Neural cell (in vitro differentiated cells): ENCODE measurements at regions not wholly inside any gene's neighbourhood (a gene's known extent, or its start where the extent isn't known, plus 50 kb on each side); places are given as distances from the start of the nearest gene placed in this dataset.

Experiments
- H2AFZ ChIP-seq: fragments of 200-600, 300-800 bp; sonication (generic), shearing (Covaris generic); 2 replicates; pipeline ENCODE4 v1.6.0; 2014; ENCODE audit warnings: low read depth, mild to moderate bottlenecking, antibody characterized with exemption, low read length, moderate library complexity
- H3F3A ChIP-seq: fragments of 200-600 bp; shearing (Covaris generic); 2 replicates; pipeline ENCODE4 v1.6.1; 2016; ENCODE audit warnings: mild to moderate bottlenecking, moderate library complexity, mixed read lengths, antibody characterized with exemption, low read length; ENCODE audit not compliant: insufficient read depth, poor library complexity, severe bottlenecking
- H3K27ac ChIP-seq: fragments of 200-600, 300-800 bp; sonication (generic), shearing (Covaris generic); 2 replicates; pipeline ENCODE4 v1.5.1; 2014; ENCODE audit warnings: mild to moderate bottlenecking, low read length, moderate library complexity
- H3K27me3 ChIP-seq: fragments of 300-800, 200-600 bp; sonication (generic), shearing (Covaris generic); 2 replicates; pipeline ENCODE4 v1.6.0; 2014; ENCODE audit warnings: mild to moderate bottlenecking, low read depth, low read length, moderate library complexity; ENCODE audit not compliant: insufficient read depth
- H3K36me3 ChIP-seq: fragments of 300-800, 200-600 bp; sonication (generic), shearing (Covaris generic); 2 replicates; pipeline ENCODE4 v1.5.1; 2014; ENCODE audit warnings: mild to moderate bottlenecking, antibody characterized with exemption, low read length, moderate library complexity; ENCODE audit not compliant: insufficient read depth
- H3K4me2 ChIP-seq: fragments of 300-800, 200-600 bp; sonication (generic), shearing (Covaris generic); 2 replicates; pipeline ENCODE4 v1.6.0; 2014; ENCODE audit warnings: mild to moderate bottlenecking, low read length
- H3K4me3 ChIP-seq: fragments of 300-800, 200-600 bp; sonication (generic), shearing (Covaris generic); 2 replicates; pipeline ENCODE4 v1.5.1; 2014; ENCODE audit warnings: mild to moderate bottlenecking, low read length, moderate library complexity
- H3K79me2 ChIP-seq: fragments of 200-600 bp; shearing (Covaris generic); replicated peaks from 2 replicates; pipeline ENCODE4 v1.6.0; 2014; ENCODE audit warnings: mild to moderate bottlenecking, low read length, moderate library complexity; ENCODE audit not compliant: insufficient read depth
- H3K9ac ChIP-seq: fragments of 300-800, 200-600 bp; sonication (generic), shearing (Covaris generic); 2 replicates; pipeline ENCODE4 v1.6.1; 2016; ENCODE audit warnings: mild to moderate bottlenecking, low read length, mixed read lengths
- H3K9me2 ChIP-seq: fragments of 200-600 bp; shearing (Covaris generic); 2 replicates; pipeline ENCODE4 v1.6.1; 2016; ENCODE audit warnings: mild to moderate bottlenecking, low read length, mixed read lengths; ENCODE audit not compliant: insufficient read depth
- H3K9me3 ChIP-seq: fragments of 200-600, 300-800 bp; sonication (generic), shearing (Covaris generic); 2 replicates; pipeline ENCODE4 v1.6.1; 2016; ENCODE audit warnings: mild to moderate bottlenecking, mixed run types, low read length, moderate library complexity, mixed read lengths
- H4K20me1 ChIP-seq: fragments of 200-600 bp; shearing (Covaris generic); 2 replicates; pipeline ENCODE4 v1.6.1; 2016; ENCODE audit warnings: mild to moderate bottlenecking, mixed run types; ENCODE audit not compliant: insufficient read depth
- CTCF ChIP-seq: fragments of 450-650 bp; IDR thresholded peaks from 2 replicates; pipeline ENCODE4 v1.5.1; 2014; ENCODE audit warnings: antibody characterized with exemption, mild to moderate bottlenecking, moderate library complexity; ENCODE audit not compliant: poor library complexity, severe bottlenecking
- EP300 ChIP-seq: fragments of 450-650 bp; conservative IDR thresholded peaks from 2 replicates; pipeline ENCODE4 v1.6.1; 2014; ENCODE audit warnings: antibody characterized with exemption, mild to moderate bottlenecking, moderate library complexity; ENCODE audit not compliant: poor library complexity, severe bottlenecking
- EZH2 ChIP-seq: fragments of 200-600, 300-800 bp; shearing (Covaris generic), sonication (generic); IDR thresholded peaks from 2 replicates; pipeline ENCODE4 v1.6.1; 2014; ENCODE audit warnings: antibody characterized with exemption, low read length, borderline replicate concordance, mild to moderate bottlenecking; ENCODE audit not compliant: insufficient read depth, poor library complexity, severe bottlenecking
- MXI1 ChIP-seq: fragments of 450-650 bp; conservative IDR thresholded peaks from 2 replicates; pipeline ENCODE4 v1.6.1; 2014; ENCODE audit warnings: antibody characterized with exemption, mild to moderate bottlenecking; ENCODE audit not compliant: poor library complexity, severe bottlenecking
- POLR2AphosphoS5 ChIP-seq: IDR thresholded peaks from 2 replicates; pipeline ENCODE4 v1.6.1; 2012
- RAD21 ChIP-seq: fragments of 450-650 bp; conservative IDR thresholded peaks from 2 replicates; pipeline ENCODE4 v1.6.1; 2014; ENCODE audit warnings: antibody characterized with exemption, mild to moderate bottlenecking, moderate library complexity
- REST ChIP-seq: IDR thresholded peaks from 2 replicates; pipeline ENCODE4 v1.6.1; 2012; ENCODE audit warnings: borderline replicate concordance
- SMC3 ChIP-seq: fragments of 450-650 bp; conservative IDR thresholded peaks from 2 replicates; pipeline ENCODE4 v1.6.1; 2014; ENCODE audit warnings: antibody characterized with exemption, mild to moderate bottlenecking, moderate library complexity; ENCODE audit not compliant: poor library complexity
- TAF1 ChIP-seq: IDR thresholded peaks from 2 replicates; pipeline ENCODE4 v1.6.1; 2012; ENCODE audit warnings: low read depth

DNA sequence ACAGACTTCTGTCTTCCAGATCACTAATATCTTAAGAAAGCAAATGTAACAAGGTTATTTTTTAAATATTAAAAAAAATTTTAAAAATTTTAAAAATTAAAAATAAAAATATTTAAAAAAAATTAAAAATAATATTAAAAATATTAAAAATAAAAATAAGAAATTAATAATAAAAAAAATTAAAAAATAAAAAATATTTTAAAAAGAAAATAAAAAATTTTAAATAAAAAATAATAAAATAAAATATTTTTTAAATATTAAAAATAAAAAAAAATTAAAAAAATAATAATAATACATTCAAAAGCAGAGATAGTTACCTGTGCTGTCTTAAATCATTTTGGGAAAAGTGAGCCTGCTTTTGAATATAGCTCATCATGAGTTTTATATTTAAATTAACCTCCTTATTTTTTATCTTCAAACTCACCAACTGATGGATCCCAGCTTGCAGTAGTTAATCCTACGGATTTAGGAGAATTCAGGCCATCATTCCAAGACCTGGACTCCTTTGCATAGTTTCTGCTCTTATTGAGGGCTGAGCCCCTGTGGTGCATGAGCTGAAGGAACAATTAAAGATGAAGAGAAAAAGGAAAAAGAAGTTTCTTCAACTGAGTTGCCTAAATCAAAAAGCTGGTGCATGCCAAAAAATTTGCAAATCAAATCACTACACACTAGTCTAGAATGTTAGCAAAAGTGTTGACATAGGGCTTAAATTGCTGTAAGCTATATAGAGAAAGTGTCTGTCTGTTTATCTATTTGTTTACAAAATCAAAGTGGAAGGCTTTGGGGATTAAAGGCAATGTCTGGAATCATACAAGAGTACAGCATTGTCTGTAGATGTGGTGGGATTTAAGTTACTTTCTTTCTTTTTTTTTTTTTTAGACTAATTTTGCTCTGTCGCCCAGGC is 50.5 kb upstream of the ZNF438 start:
- H2AFZ ChIP-seq, result no peak overlapping the region
- no peak overlapping the region for H3K4me3 ChIP-seq
- no peaks in the 10 kb centered on the region for H3K36me3 ChIP-seq
- H4K20me1 ChIP-seq, result no peaks in the 10 kb centered on the region
- no peaks in the 10 kb centered on the region for H3K27me3 ChIP-seq
- no peaks in the 10 kb centered on the region for H3F3A ChIP-seq
- H3K4me2 ChIP-seq, result no peak overlapping the region
- H3K27ac ChIP-seq, result no peak overlapping the region
- no peak overlapping the region for H3K9ac ChIP-seq
- no peak for TF ChIP-seq SMC3
- no peak for TF ChIP-seq TAF1
- TF ChIP-seq MXI1, result no peak
- no peak for TF ChIP-seq RAD21
- no peak for TF ChIP-seq POLR2AphosphoS5
- TF ChIP-seq CTCF, result no peak
- no peak for TF ChIP-seq EZH2
- TF ChIP-seq REST, result no peak
- no peak for TF ChIP-seq EP300
- H3K79me2 ChIP-seq, result no peaks in the 10 kb centered on the region
- H3K9me2 ChIP-seq, result no peaks in the 10 kb centered on the region
- H3K9me3 ChIP-seq, result no peaks in the 10 kb centered on the region

DNA sequence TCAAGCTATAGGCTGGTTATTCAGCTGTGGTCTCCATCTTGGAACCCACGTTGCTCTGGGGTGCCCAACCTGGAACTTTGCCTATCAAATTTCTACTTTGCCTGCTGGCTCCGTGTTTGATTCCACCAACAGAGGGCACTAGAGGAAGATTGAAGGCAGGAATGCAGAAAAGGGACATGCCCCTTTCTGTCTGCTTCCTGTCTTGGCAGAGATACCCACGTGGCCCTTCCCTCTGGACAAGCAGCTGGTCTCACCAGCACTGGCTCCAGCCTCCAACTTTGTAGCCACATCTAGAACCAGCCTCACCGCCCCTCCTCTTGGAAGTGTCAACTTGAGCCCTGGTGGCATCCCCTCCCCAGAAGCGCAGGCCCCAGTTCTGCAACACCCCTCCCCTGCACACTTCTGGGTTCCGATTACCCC is 52.1 kb upstream of the ZNF438 start:
- H3K27ac ChIP-seq, result no peak overlapping the region
- H3K27me3 ChIP-seq, result no peaks in the 10 kb centered on the region
- H4K20me1 ChIP-seq, result no peaks in the 10 kb centered on the region
- no peak overlapping the region for H3K4me3 ChIP-seq
- no peak overlapping the region for H3K4me2 ChIP-seq
- H3F3A ChIP-seq, result no peaks in the 10 kb centered on the region
- H3K9ac ChIP-seq, result no peak overlapping the region
- no peak overlapping the region for H2AFZ ChIP-seq
- TF ChIP-seq MXI1, result no peak
- no peaks in the 10 kb centered on the region for H3K9me2 ChIP-seq
- no peaks in the 10 kb centered on the region for H3K36me3 ChIP-seq
- H3K9me3 ChIP-seq, result no peaks in the 10 kb centered on the region
- no peaks in the 10 kb centered on the region for H3K79me2 ChIP-seq
